ENCODE measurements at regions not wholly inside any gene's neighbourhood (a gene's known extent, or its start where the extent isn't known, plus 50 kb on each side); places are given as distances from the start of the nearest gene placed in this dataset.

GRCh38 chr20:23136893-23137745 lies 51.0 kb upstream of the CD93 start (continued):
- no peak for TF ChIP-seq RERE (CRISPR knock-in tag; IDR thresholded peaks at IDR 0.05; ENCODE audit: borderline replicate concordance)
- TF ChIP-seq ZNF518B (CRISPR knock-in tag; IDR thresholded peaks at IDR 0.05) = no peak
- TF ChIP-seq EWSR1 (IDR thresholded peaks at IDR 0.05; ENCODE audit: borderline replicate concordance, low read depth, partially characterized antibody) = no peak
- TF ChIP-seq RBBP5 (IDR thresholded peaks at IDR 0.05; ENCODE audit: borderline replicate concordance, insufficient read depth, low read length, poor library complexity, severe bottlenecking) = peak; percentile 26
- TF ChIP-seq KLF1 (tag; IDR thresholded peaks at IDR 0.05) = 0 out of 2 replicates have a peak, but pooled peaks have one; percentile 19
- no peak for TF ChIP-seq TRIM24 (IDR thresholded peaks at IDR 0.05)
- no peak for TF ChIP-seq NR3C1 (CRISPR knock-in tag; IDR thresholded peaks at IDR 0.05)
